ENCODE measurements at regions not wholly inside any gene's neighbourhood (a gene's known extent, or its start where the extent isn't known, plus 50 kb on each side); places are given as distances from the start of the nearest gene placed in this dataset.

DNA sequence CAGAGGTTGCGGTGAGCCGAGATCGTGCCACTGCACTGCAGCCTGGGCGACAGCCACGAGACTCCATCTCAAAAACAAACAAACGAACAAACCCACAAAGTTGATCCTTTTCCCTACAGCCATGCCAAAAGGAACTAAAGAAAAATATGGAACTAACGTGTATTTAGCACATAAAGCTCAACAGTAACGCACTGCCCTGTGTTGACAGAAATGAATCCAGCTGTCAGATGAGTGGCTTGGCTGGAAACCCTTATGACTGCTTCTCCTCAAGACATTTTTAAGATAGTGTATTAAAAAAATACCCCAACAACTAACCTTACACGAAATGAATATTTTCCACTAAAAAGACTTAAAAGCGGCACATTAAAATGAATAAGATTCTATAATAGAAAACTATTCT is 62.9 kb upstream of the TUBA3E start:
- no peaks in the 10 kb centered on the region for H3K9me2 ChIP-seq (ENCODE audit: insufficient read depth)
- no peaks in the 10 kb centered on the region for H3K27me3 ChIP-seq (ENCODE audit: insufficient read depth)

DNA sequence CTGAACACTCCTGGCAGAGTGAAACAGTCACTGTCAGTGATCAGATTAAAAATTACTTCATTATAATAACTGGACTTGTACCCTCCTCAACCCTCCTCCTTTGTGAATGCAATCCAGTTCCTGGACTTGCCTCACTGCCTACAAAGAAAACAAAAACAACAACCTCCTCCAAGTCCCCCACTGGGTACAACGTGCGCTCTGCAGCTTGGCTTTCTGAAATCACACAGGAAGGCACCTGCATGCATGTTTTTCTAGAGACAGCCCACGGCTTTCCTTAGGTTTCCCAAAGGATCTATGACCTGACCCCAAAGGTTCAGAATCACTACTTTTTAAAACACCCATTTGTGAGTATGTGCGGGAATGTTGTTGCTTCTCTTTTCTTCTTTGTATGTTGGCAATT is 61.4 kb upstream of the TUBA3E start:
- Mint-ChIP-seq H3K27me3 (ENCODE audit: insufficient read depth, low read depth, poor library complexity) (peaks cover 2% of the 10 kb centered on the region), H3K36me3 (ENCODE audit: low read depth) (no peaks in the 10 kb centered on the region), H3K9me3 (no peaks in the 10 kb centered on the region; the same call in 2 of the 3 replicates), H3K4me3 (no peak overlapping the region), H3K4me1 (peaks cover 10% of the 10 kb centered on the region), H3K27ac (no peak overlapping the region)
- Histone ChIP-seq H2AFZ (no peak overlapping the region), H3K4me1 (ENCODE audit: insufficient read depth) (no peaks in the 10 kb centered on the region), H3K79me2 (replicated peaks; ENCODE audit: insufficient read depth) (no peaks in the 10 kb centered on the region), H3K4me3 (no peak overlapping the region), H3K27ac (ENCODE audit: low read depth) (no peak overlapping the region), H3K27me3 (ENCODE audit: insufficient read depth) (no peaks in the 10 kb centered on the region), H3K4me2 (no peak overlapping the region), H3K36me3 (ENCODE audit: insufficient read depth) (no peaks in the 10 kb centered on the region), H3K9me2 (ENCODE audit: insufficient read depth) (no peaks in the 10 kb centered on the region), H4K20me1 (replicated peaks; ENCODE audit: insufficient read depth) (no peaks in the 10 kb centered on the region), H3F3A (replicated peaks; ENCODE audit: low read depth) (no peaks in the 10 kb centered on the region)
- TF ChIP-seq EZH2phosphoT487 (IDR thresholded peaks at IDR 0.05; ENCODE audit: unreplicated experiment) (no peak), EZH2 (IDR thresholded peaks at IDR 0.05; ENCODE audit: low read depth, unreplicated experiment) (no peak)
- ATAC-seq: no peak
- DNase-seq (ENCODE audit: low spot score): no peak

More for the DNA sequence above, 62.9 kb upstream of the TUBA3E start:
- Histone ChIP-seq H3K4me3 (no peak overlapping the region), H2AFZ (no peak overlapping the region), H3K4me2 (no peak overlapping the region), H3K79me2 (replicated peaks; ENCODE audit: insufficient read depth) (no peaks in the 10 kb centered on the region), H4K20me1 (replicated peaks; ENCODE audit: insufficient read depth) (no peaks in the 10 kb centered on the region), H3F3A (replicated peaks; ENCODE audit: low read depth) (no peaks in the 10 kb centered on the region), H3K36me3 (ENCODE audit: insufficient read depth) (no peaks in the 10 kb centered on the region), H3K27ac (ENCODE audit: low read depth) (no peak overlapping the region), H3K4me1 (ENCODE audit: insufficient read depth) (no peaks in the 10 kb centered on the region)
- Mint-ChIP-seq H3K4me1 (peaks cover 10% of the 10 kb centered on the region), H3K27me3 (ENCODE audit: insufficient read depth, low read depth, poor library complexity) (peaks cover 2% of the 10 kb centered on the region), H3K4me3 (no peak overlapping the region), H3K36me3 (ENCODE audit: low read depth) (no peaks in the 10 kb centered on the region), H3K9me3 (no peaks in the 10 kb centered on the region; the same call in 2 of the 3 replicates), H3K27ac (no peak overlapping the region)
- no peak for DNase-seq (ENCODE audit: low spot score)
- TF ChIP-seq, protein P1, sequence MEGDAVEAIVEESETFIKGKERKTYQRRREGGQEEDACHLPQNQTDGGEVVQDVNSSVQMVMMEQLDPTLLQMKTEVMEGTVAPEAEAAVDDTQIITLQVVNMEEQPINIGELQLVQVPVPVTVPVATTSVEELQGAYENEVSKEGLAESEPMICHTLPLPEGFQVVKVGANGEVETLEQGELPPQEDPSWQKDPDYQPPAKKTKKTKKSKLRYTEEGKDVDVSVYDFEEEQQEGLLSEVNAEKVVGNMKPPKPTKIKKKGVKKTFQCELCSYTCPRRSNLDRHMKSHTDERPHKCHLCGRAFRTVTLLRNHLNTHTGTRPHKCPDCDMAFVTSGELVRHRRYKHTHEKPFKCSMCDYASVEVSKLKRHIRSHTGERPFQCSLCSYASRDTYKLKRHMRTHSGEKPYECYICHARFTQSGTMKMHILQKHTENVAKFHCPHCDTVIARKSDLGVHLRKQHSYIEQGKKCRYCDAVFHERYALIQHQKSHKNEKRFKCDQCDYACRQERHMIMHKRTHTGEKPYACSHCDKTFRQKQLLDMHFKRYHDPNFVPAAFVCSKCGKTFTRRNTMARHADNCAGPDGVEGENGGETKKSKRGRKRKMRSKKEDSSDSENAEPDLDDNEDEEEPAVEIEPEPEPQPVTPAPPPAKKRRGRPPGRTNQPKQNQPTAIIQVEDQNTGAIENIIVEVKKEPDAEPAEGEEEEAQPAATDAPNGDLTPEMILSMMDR (conservative IDR thresholded peaks at IDR 0.05; ENCODE audit: low read depth in 2 of 2): no peak
- ATAC-seq: no peak

DNA sequence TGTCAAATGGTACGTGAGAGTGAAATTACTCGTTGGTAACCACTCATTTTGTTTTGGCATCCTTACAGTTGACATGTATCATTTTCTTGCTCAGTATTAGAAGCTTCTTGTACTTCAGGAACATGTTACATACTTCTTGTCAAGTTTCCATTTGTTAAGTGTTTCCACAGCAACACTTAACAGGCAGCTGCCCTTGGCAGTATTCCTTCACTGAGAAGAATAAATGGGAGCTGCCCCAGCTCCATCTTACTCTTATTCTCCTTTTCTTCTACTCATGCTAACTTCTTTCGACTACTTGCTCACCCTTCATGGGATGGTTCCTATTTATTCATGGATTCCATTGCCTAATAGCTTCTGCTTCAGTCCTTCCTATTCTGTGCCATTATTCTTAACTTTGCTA is 60.1 kb upstream of the TUBA3E start:
- Mint-ChIP-seq H3K4me1 (peaks cover 10% of the 10 kb centered on the region), H3K4me3 (no peak overlapping the region), H3K36me3 (ENCODE audit: low read depth) (no peaks in the 10 kb centered on the region), H3K27ac (no peak overlapping the region), H3K9me3 (no peaks in the 10 kb centered on the region; the same call in 2 of the 3 replicates), H3K27me3 (ENCODE audit: insufficient read depth, low read depth, poor library complexity) (peaks cover 5% of the 10 kb centered on the region)
- Histone ChIP-seq H3K4me1 (ENCODE audit: insufficient read depth) (no peaks in the 10 kb centered on the region), H3F3A (replicated peaks; ENCODE audit: low read depth) (no peaks in the 10 kb centered on the region), H3K27ac (ENCODE audit: low read depth) (no peak overlapping the region), H3K79me2 (replicated peaks; ENCODE audit: insufficient read depth) (no peaks in the 10 kb centered on the region), H3K36me3 (ENCODE audit: insufficient read depth) (no peaks in the 10 kb centered on the region), H2AFZ (no peak overlapping the region), H3K4me3 (no peak overlapping the region), H3K27me3 (ENCODE audit: insufficient read depth) (no peaks in the 10 kb centered on the region), H4K20me1 (replicated peaks; ENCODE audit: insufficient read depth) (no peaks in the 10 kb centered on the region), H3K4me2 (no peak overlapping the region), H3K9me2 (ENCODE audit: insufficient read depth) (no peaks in the 10 kb centered on the region)
- DNase-seq (ENCODE audit: low spot score) (no peak), ATAC-seq (no peak)
- TF ChIP-seq EZH2phosphoT487 (IDR thresholded peaks at IDR 0.05; ENCODE audit: unreplicated experiment): no peak
- no peak for TF ChIP-seq EZH2 (IDR thresholded peaks at IDR 0.05; ENCODE audit: low read depth, unreplicated experiment)
